H1 (cell line): ENCODE measurements at regions not wholly inside any gene's neighbourhood (a gene's known extent, or its start where the extent isn't known, plus 50 kb on each side); places are given as distances from the start of the nearest gene placed in this dataset.

Experiments used
- CBX8 ChIP-seq: fragments of 300-800, 300-1000 bp; sonication (generic); IDR thresholded peaks from 2 replicates; pipeline ENCODE4 v1.7.1; 2016; ENCODE audit warnings: low read depth, low read length, borderline replicate concordance
- CHD2 ChIP-seq: IDR thresholded peaks from 2 replicates; pipeline ENCODE4 v1.6.1; 2012; ENCODE audit warnings: low read length, improper control_type of control experiment
- HDAC2 ChIP-seq, 2 experiments: fragments of 300-600 bp in 1 of 2; sonication (generic) in 1 of 2; IDR thresholded peaks; 2 replicates each; pipeline ENCODE4 v1.6.1; 2011 to 2012; ENCODE audit warnings: low read depth in 2 of 2, low read length in 2 of 2, mild to moderate bottlenecking in 2 of 2, moderate library complexity in 2 of 2, borderline replicate concordance in 1 of 2, inconsistent platforms in 1 of 2
- POLR2A ChIP-seq, 2 experiments: IDR thresholded peaks; 1 replicate in 1 of 2; 2 replicates in 1 of 2; pipeline ENCODE4 v1.6.1; 2011; ENCODE audit warnings: low read depth in 2 of 2, low read length in 2 of 2, mild to moderate bottlenecking in 2 of 2; ENCODE audit errors: control extremely low read depth in 1 of 2
- POLR2AphosphoS5 ChIP-seq: IDR thresholded peaks from 2 replicates; pipeline ENCODE4 v1.6.1; 2011; ENCODE audit warnings: low read depth, low read length
- SP1 ChIP-seq: IDR thresholded peaks from 2 replicates; pipeline ENCODE4 v1.6.1; 2011; ENCODE audit warnings: low read depth, low read length
- SUZ12 ChIP-seq: fragments of 200-600 bp; sonication (generic); IDR thresholded peaks from 2 replicates; pipeline ENCODE4 v1.6.1; 2012; ENCODE audit warnings: mild to moderate bottlenecking, inconsistent platforms, low read length, moderate library complexity, mixed read lengths
- TAF1 ChIP-seq: IDR thresholded peaks from 2 replicates; pipeline ENCODE4 v1.6.1; 2011; ENCODE audit warnings: mild to moderate bottlenecking, low read depth, low read length
- TEAD4 ChIP-seq: IDR thresholded peaks from 2 replicates; pipeline ENCODE4 v1.6.1; 2012; ENCODE audit warnings: low read depth, low read length, inconsistent platforms, mixed read lengths
- ZNF274 ChIP-seq: IDR thresholded peaks from 2 replicates; pipeline ENCODE4 v1.7.0; 2012; ENCODE audit warnings: low read length, borderline replicate concordance; ENCODE audit errors: extremely low read depth
- TF ChIP-seq, protein P1 (sequence below), 3 experiments: IDR thresholded peaks; 1 replicate in 2 of 3; 2 replicates in 1 of 3; pipeline versions ENCODE4 v1.5.1 to v1.6.1; 2011; ENCODE audit warnings: low read length in 3 of 3, mild to moderate bottlenecking in 3 of 3, inconsistent platforms in 2 of 3, low read depth in 1 of 3, moderate library complexity in 1 of 3; ENCODE audit not compliant: insufficient read depth in 1 of 3; ENCODE audit errors: control extremely low read depth in 1 of 3
- TF ChIP-seq, protein P2 (sequence below): IDR thresholded peaks from 2 replicates; pipeline ENCODE4 v1.6.1; 2012; ENCODE audit warnings: low read length, inconsistent platforms
- TF ChIP-seq, protein P3 (sequence below): IDR thresholded peaks from 2 replicates; pipeline ENCODE4 v1.6.1; 2011; ENCODE audit warnings: low read length, improper control_type of control experiment

DNA sequence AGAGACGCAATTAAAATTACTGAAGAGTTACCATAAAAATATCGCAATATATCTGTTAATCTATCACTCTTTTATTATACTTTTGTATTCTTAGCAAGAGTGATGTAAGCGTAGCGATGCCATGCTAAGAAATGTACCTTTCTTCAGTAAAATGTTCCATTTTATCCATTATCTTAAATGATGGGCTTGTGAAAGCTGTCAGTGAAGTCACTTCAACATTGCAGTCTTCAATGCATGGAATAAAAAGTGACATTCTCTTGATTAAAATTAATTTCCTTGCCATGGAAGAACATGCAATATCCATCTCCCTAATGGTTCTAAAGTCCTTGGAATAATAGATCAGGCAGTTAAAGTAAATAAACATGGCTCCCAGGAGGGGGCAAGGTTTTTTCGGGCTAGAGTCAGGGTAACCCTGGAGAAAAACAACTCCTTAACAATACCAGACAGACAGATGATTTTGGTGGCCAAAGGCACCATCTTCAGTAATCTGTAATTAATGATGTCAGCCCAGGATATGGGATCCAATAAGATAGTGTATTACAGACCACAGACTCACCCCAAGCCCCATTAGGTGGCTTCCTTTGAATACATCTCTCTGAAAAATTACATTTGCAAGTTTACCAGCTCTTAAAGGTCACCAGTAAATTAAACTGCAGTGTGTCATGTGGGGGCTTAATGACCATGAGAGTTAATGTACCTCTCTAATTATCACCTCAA lies 677.1 kb downstream of the DTWD2 start:
- no peak for TF ChIP-seq POLR2AphosphoS5
- no peak for TF ChIP-seq TEAD4
- TF ChIP-seq ZNF274, result no peak
- TF ChIP-seq, protein P1, sequence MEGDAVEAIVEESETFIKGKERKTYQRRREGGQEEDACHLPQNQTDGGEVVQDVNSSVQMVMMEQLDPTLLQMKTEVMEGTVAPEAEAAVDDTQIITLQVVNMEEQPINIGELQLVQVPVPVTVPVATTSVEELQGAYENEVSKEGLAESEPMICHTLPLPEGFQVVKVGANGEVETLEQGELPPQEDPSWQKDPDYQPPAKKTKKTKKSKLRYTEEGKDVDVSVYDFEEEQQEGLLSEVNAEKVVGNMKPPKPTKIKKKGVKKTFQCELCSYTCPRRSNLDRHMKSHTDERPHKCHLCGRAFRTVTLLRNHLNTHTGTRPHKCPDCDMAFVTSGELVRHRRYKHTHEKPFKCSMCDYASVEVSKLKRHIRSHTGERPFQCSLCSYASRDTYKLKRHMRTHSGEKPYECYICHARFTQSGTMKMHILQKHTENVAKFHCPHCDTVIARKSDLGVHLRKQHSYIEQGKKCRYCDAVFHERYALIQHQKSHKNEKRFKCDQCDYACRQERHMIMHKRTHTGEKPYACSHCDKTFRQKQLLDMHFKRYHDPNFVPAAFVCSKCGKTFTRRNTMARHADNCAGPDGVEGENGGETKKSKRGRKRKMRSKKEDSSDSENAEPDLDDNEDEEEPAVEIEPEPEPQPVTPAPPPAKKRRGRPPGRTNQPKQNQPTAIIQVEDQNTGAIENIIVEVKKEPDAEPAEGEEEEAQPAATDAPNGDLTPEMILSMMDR (IDR thresholded peaks at IDR 0.05; ENCODE audit: control extremely low read depth in 1 of 3, insufficient read depth in 1 of 3, low read depth in 1 of 3, low read length in 3 of 3), result no peak
- TF ChIP-seq, protein P2, sequence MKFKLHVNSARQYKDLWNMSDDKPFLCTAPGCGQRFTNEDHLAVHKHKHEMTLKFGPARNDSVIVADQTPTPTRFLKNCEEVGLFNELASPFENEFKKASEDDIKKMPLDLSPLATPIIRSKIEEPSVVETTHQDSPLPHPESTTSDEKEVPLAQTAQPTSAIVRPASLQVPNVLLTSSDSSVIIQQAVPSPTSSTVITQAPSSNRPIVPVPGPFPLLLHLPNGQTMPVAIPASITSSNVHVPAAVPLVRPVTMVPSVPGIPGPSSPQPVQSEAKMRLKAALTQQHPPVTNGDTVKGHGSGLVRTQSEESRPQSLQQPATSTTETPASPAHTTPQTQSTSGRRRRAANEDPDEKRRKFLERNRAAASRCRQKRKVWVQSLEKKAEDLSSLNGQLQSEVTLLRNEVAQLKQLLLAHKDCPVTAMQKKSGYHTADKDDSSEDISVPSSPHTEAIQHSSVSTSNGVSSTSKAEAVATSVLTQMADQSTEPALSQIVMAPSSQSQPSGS, result no peak
- TF ChIP-seq SUZ12, result no peak
- TF ChIP-seq, protein P3, sequence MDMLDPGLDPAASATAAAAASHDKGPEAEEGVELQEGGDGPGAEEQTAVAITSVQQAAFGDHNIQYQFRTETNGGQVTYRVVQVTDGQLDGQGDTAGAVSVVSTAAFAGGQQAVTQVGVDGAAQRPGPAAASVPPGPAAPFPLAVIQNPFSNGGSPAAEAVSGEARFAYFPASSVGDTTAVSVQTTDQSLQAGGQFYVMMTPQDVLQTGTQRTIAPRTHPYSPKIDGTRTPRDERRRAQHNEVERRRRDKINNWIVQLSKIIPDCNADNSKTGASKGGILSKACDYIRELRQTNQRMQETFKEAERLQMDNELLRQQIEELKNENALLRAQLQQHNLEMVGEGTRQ, result no peak
- TF ChIP-seq HDAC2 (IDR thresholded peaks at IDR 0.05; ENCODE audit: borderline replicate concordance in 1 of 2, low read depth in 2 of 2, low read length in 2 of 2), result no peak
- TF ChIP-seq POLR2A (IDR thresholded peaks at IDR 0.05; ENCODE audit: control extremely low read depth in 1 of 2, low read depth in 2 of 2, low read length in 2 of 2), result no peak
- TF ChIP-seq CBX8, result no peak
- no peak for TF ChIP-seq TAF1
- no peak for TF ChIP-seq CHD2
- no peak for TF ChIP-seq SP1
